Upper lobe of left lung (tissue), 4 donors: ENCODE measurements at regions not wholly inside any gene's neighbourhood (a gene's known extent, or its start where the extent isn't known, plus 50 kb on each side); places are given as distances from the start of the nearest gene placed in this dataset.

Experiments
- POLR2A ChIP-seq, 4 donors: fragments of 450-650 bp; IDR thresholded peaks; one replicate each; pipeline ENCODE4 v1.5.1; 2016 to 2017; ENCODE audit warnings: antibody characterized with exemption in 4 of 4, mild to moderate bottlenecking in 2 of 4
- POLR2AphosphoS5 ChIP-seq, 2 donors: sonication (generic); formaldehyde crosslinking; IDR thresholded peaks; one replicate each; pipeline ENCODE4 v1.5.1; 2017; ENCODE audit warnings: antibody characterized with exemption in 2 of 2
- TF ChIP-seq, protein P1 (sequence below), 6 experiments: fragments of 450-650 bp in 4 of 6; fragments of 200-600 bp in 2 of 6; sonication (generic) in 2 of 6; IDR thresholded peaks; one replicate each; pipeline ENCODE4 v1.5.1; 2016 to 2019; ENCODE audit warnings: antibody characterized with exemption in 6 of 6

DNA sequence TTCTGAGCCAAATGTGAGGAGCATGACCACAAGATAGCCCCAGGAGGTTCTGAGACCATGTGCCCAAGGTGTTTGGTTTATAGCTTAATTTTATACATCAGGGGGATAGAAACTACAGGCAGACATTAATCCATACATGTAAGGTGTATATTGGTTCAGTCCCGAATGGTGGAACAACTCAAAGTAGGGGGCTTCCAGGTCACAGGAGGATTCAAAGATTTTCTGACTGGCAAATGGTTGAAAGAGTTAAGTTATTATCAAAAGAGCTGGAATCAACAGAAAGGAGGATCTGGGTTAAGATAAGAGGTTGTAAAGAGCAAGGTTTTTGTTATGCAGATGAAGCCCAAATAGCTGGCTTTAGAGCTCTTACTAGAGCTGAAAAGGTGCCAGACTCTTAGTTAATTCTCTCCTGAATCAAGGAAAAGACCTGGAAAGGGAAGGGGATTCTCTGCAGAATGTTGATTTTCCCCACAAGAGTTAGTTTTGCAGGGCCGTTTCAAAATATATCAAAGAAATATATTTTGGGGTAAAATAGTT, 640.0 kb downstream of the IPMK start:
- TF ChIP-seq, protein P1, sequence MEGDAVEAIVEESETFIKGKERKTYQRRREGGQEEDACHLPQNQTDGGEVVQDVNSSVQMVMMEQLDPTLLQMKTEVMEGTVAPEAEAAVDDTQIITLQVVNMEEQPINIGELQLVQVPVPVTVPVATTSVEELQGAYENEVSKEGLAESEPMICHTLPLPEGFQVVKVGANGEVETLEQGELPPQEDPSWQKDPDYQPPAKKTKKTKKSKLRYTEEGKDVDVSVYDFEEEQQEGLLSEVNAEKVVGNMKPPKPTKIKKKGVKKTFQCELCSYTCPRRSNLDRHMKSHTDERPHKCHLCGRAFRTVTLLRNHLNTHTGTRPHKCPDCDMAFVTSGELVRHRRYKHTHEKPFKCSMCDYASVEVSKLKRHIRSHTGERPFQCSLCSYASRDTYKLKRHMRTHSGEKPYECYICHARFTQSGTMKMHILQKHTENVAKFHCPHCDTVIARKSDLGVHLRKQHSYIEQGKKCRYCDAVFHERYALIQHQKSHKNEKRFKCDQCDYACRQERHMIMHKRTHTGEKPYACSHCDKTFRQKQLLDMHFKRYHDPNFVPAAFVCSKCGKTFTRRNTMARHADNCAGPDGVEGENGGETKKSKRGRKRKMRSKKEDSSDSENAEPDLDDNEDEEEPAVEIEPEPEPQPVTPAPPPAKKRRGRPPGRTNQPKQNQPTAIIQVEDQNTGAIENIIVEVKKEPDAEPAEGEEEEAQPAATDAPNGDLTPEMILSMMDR (IDR thresholded peaks at IDR 0.05): no peak
- no peak for TF ChIP-seq POLR2A (IDR thresholded peaks at IDR 0.05)
- TF ChIP-seq POLR2AphosphoS5 (IDR thresholded peaks at IDR 0.05): no peak
